ENCODE measurements at regions not wholly inside any gene's neighbourhood (a gene's known extent, or its start where the extent isn't known, plus 50 kb on each side); places are given as distances from the start of the nearest gene placed in this dataset.

- H3K27me3 ChIP-seq (ENCODE audit: insufficient read depth, low read length), result no peaks in the 10 kb centered on the region
- peaks cover 4% of the 10 kb centered on the region for H3K4me1 ChIP-seq (ENCODE audit: insufficient read depth, low read length)
- no peaks in the 10 kb centered on the region for H3K9me3 ChIP-seq (ENCODE audit: low read depth, low read length)
- H3K4me3 ChIP-seq (ENCODE audit: low read length), result no peak overlapping the region
Observed at GRCh38 chr2:147647816-147648215, 197.0 kb upstream of the ACVR2A start.

- Histone ChIP-seq H3K4me3 (ENCODE audit: low read length) (no peak overlapping the region), H3K9me3 (ENCODE audit: low read depth, low read length) (no peaks in the 10 kb centered on the region), H3K4me1 (ENCODE audit: insufficient read depth, low read length) (peaks cover 13% of the 10 kb centered on the region), H3K27me3 (ENCODE audit: insufficient read depth, low read length) (no peaks in the 10 kb centered on the region)
Observed at GRCh38 chr2:147646818-147647468, 197.9 kb upstream of the ACVR2A start.

DNA sequence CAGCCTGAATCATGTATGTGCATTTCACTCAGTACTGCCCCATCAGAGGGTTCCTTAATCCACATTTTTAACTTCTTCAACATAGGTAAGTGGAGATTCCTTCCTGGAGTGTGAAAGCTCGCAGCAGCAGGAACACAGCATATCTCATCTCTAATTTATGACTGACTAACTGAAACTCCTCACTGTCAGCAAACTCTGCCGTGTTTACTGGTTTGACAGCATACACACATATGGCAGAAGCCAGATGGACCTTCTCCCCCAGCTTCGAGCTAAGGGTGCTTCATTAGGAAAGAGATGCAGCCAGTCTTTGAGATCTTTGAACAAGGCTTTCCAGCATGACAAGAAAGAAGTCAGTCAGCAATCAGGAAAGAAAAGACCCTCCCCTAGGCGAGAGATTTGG lies 200.3 kb upstream of the ACVR2A start:
- no peaks in the 10 kb centered on the region for H3K9me3 ChIP-seq (ENCODE audit: low read depth, low read length)
- peaks cover 18% of the 10 kb centered on the region for H3K4me1 ChIP-seq (ENCODE audit: insufficient read depth, low read length)
- H3K4me3 ChIP-seq (ENCODE audit: low read length), result no peak overlapping the region
- no peaks in the 10 kb centered on the region for H3K27me3 ChIP-seq (ENCODE audit: insufficient read depth, low read length)

GRCh38 chr2:147642765-147643164 lies 202.1 kb upstream of the ACVR2A start:
- Histone ChIP-seq H3K4me1 (ENCODE audit: insufficient read depth, low read length) (peaks cover 18% of the 10 kb centered on the region), H3K4me3 (ENCODE audit: low read length) (no peak overlapping the region), H3K27me3 (ENCODE audit: insufficient read depth, low read length) (no peaks in the 10 kb centered on the region), H3K9me3 (ENCODE audit: low read depth, low read length) (no peaks in the 10 kb centered on the region)

GRCh38 chr2:147641651-147642050 lies 203.2 kb upstream of the ACVR2A start:
- Histone ChIP-seq H3K4me1 (ENCODE audit: insufficient read depth, low read length) (peaks cover 26% of the 10 kb centered on the region), H3K4me3 (ENCODE audit: low read length) (no peak overlapping the region), H3K27me3 (ENCODE audit: insufficient read depth, low read length) (no peaks in the 10 kb centered on the region), H3K9me3 (ENCODE audit: low read depth, low read length) (no peaks in the 10 kb centered on the region)

GRCh38 chr2:147639891-147640290 lies 204.9 kb upstream of the ACVR2A start:
- H3K27me3 ChIP-seq (ENCODE audit: insufficient read depth, low read length), result no peaks in the 10 kb centered on the region
- H3K4me3 ChIP-seq (ENCODE audit: low read length), result no peak overlapping the region
- H3K4me1 ChIP-seq (ENCODE audit: insufficient read depth, low read length), result peaks cover 42% of the 10 kb centered on the region
- no peaks in the 10 kb centered on the region for H3K9me3 ChIP-seq (ENCODE audit: low read depth, low read length)

DNA sequence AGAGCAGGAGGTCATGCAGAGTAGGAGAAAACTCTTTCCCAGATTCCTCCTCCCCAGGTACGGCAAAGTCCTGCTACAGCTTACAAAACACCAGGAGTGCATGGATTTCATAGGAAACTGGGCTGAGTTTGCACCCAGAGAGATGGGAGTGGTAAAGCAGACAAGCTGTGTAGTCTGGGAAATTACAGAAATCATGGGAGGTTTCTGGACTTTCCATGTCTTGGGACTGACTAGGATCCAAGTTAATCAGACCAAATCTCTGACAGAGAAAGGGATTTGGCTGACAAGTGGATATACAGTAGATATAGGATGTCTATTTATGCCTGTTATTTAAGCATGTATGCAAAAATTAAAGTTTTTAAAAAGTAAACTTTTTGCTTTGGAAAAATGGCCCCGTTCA lies 205.4 kb upstream of the ACVR2A start:
- Histone ChIP-seq H3K4me1 (ENCODE audit: insufficient read depth, low read length) (peaks cover 46% of the 10 kb centered on the region), H3K4me3 (ENCODE audit: low read length) (no peak overlapping the region), H3K27me3 (ENCODE audit: insufficient read depth, low read length) (no peaks in the 10 kb centered on the region), H3K9me3 (ENCODE audit: low read depth, low read length) (no peaks in the 10 kb centered on the region)

- H3K4me3 ChIP-seq (ENCODE audit: low read length), result no peak overlapping the region
- peaks cover 47% of the 10 kb centered on the region for H3K4me1 ChIP-seq (ENCODE audit: insufficient read depth, low read length)
- H3K9me3 ChIP-seq (ENCODE audit: low read depth, low read length), result no peaks in the 10 kb centered on the region
- no peaks in the 10 kb centered on the region for H3K27me3 ChIP-seq (ENCODE audit: insufficient read depth, low read length)
Observed at GRCh38 chr2:147636886-147637285, 207.9 kb upstream of the ACVR2A start.

DNA sequence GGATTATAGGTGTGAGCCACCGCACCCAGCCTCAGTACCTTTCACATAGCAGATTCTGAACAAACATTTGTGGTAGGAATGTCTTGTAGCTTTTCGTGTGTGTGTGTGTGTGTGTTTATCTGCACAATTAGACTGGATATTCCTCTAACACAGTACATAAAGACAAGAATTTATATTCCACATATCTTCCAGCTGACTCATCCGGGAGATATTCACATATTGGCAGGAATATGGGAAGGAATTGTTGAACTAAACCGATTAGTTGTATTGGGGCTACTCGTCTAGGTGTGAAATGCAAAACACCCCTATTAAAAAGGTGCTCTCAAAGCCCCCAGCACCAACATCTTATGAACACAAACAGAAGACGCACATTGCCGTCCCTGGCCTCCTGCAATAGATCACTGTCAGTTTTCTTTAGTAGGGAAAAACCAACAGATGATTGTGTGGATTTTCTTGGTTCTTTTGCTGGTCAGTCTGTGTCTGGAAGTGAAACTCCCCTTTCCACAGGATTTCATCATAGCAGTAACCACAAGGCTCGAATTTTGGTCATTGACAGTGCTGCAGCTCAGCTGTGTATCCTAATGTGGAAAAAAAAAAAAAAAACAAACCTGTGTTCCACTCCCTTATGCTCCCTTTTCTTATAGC lies 208.5 kb upstream of the ACVR2A start:
- H3K9me3 ChIP-seq (ENCODE audit: low read depth, low read length), result no peaks in the 10 kb centered on the region
- no peaks in the 10 kb centered on the region for H3K27me3 ChIP-seq (ENCODE audit: insufficient read depth, low read length)
- peaks cover 47% of the 10 kb centered on the region for H3K4me1 ChIP-seq (ENCODE audit: insufficient read depth, low read length)
- no peak overlapping the region for H3K4me3 ChIP-seq (ENCODE audit: low read length)

DNA sequence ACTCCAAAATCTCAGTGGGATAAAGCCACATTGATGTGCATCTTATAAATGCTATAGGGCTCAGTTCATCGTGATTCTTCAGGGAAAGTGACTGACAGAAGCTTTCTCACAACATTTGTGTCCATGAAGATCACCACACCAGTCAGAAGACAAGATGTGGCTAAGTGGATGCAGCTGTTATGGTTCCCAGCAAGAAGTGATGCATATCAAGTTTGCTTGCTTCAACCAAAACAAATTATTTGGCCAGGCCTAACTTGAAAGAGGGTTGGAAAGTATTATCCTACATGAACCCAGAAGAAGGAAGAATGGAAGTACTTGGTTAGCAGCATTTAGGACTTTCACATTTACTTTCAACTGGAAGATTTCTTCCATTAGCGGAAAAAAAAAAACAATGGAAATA lies 210.0 kb upstream of the ACVR2A start:
- H3K27me3 ChIP-seq (ENCODE audit: insufficient read depth, low read length), result no peaks in the 10 kb centered on the region
- H3K4me1 ChIP-seq (ENCODE audit: insufficient read depth, low read length), result peaks cover 62% of the 10 kb centered on the region
- no peaks in the 10 kb centered on the region for H3K9me3 ChIP-seq (ENCODE audit: low read depth, low read length)
- H3K4me3 ChIP-seq (ENCODE audit: low read length), result no peak overlapping the region

DNA sequence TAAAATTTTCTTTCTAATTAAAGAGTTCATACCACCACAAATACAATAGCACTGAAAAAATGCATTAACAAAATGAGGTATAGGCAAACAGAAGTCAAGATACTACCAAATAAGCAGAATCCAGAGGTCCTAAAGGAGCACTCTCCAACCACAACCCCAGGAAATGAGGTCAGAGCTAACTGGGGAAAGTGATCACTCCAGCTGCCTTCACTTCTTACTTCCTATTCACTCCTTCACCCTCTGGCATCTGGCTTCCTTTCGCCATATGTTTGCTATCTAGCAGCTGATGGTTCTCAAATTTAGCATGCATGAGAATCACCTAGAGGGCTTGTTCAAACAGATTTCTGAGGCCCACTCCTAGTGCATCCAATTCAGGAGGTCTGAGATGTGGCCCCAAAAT lies 212.6 kb upstream of the ACVR2A start:
- no peak overlapping the region for H3K4me3 ChIP-seq (ENCODE audit: low read length)
- peaks cover 69% of the 10 kb centered on the region for H3K4me1 ChIP-seq (ENCODE audit: insufficient read depth, low read length)
- no peaks in the 10 kb centered on the region for H3K27me3 ChIP-seq (ENCODE audit: insufficient read depth, low read length)
- H3K9me3 ChIP-seq (ENCODE audit: low read depth, low read length), result no peaks in the 10 kb centered on the region

DNA sequence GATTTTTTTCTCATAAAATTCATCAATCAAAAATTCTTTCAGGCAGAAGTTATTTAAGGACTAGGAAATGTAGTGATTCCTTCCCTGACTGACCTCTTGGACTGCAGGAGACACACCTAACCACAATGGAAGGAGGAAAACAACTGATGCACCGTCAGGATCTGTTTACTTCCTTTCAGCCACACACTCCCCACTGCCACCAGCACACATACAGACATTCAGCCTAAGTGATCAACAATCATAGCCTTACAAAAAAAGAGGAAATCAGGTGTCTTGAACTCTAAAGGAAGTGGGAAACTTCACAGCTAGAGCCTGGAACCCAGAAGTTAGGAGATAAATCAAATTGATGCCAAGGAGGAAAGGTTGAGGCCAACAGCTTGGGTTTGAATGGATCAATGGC lies 213.5 kb upstream of the ACVR2A start:
- H3K9me3 ChIP-seq (ENCODE audit: low read depth, low read length), result no peaks in the 10 kb centered on the region
- H3K4me1 ChIP-seq (ENCODE audit: insufficient read depth, low read length), result peaks cover 60% of the 10 kb centered on the region
- no peak overlapping the region for H3K4me3 ChIP-seq (ENCODE audit: low read length)

DNA sequence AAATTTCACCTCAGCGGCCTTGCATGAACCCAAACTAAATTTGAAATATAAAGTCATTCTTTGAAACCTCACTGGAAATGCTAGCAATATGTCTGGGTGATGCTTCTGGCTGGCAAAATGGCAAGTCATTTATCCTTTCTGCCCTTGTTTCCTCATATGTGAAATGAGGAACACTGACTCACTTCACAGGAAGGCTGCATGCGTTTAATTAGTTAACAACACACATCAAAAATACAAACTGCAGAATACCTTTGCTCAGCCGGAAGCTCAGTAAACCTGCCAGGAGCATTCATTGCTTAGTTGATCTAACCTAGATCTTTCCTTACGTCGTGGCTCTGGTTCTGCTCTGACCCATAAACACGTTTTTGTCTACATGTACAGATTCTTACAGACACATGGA lies 214.2 kb upstream of the ACVR2A start:
- Histone ChIP-seq H3K4me3 (ENCODE audit: low read length) (no peak overlapping the region), H3K4me1 (ENCODE audit: insufficient read depth, low read length) (peaks cover 53% of the 10 kb centered on the region)

More for the DNA sequence above, 213.5 kb upstream of the ACVR2A start:
- H3K27me3 ChIP-seq (ENCODE audit: insufficient read depth, low read length), result no peaks in the 10 kb centered on the region

DNA sequence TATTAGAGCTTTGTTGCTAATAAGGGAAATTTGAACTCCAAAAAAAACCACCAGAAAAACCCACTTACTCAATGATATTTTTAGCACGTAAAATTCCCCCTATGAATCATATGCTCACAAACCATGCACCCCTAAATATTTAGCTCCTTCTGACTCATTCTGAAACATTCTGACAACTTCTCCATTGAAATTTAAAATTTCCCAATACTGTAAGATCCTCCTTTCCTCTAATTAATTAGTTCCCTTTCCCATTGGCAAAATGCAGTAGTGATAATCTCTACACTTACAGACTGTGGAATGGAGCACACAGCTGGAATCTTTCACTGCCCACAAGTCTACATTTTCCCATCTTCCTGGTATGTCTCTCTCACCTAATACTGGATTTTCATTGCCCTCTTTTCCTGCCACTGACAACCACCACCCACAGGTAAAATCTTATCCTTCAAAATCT lies 215.8 kb upstream of the ACVR2A start:
- Histone ChIP-seq H3K4me3 (ENCODE audit: low read length) (no peak overlapping the region), H3K4me1 (ENCODE audit: insufficient read depth, low read length) (peaks cover 44% of the 10 kb centered on the region), H3K27me3 (ENCODE audit: insufficient read depth, low read length) (no peaks in the 10 kb centered on the region), H3K9me3 (ENCODE audit: low read depth, low read length) (no peaks in the 10 kb centered on the region)

More for the DNA sequence above, 214.2 kb upstream of the ACVR2A start:
- Histone ChIP-seq H3K9me3 (ENCODE audit: low read depth, low read length) (no peaks in the 10 kb centered on the region), H3K27me3 (ENCODE audit: insufficient read depth, low read length) (no peaks in the 10 kb centered on the region)

DNA sequence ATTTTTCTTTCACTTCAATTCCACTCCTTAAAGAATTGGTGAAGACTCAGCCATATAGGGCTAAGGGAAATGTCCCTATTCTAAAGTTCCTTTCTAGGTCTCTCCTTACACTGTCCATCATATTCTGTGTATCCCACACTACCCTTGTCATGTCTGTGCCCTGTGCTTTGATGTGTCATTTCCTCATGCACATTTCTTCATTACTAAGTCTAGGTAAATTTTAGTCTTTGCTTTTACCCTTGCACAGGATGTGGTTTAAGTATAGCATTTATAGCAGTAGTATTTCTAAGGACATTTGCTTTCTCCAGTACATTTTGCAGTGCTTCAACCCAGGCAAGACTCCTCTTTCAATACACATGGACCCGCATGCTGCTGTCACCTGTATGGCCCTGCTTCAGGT lies 221.5 kb upstream of the ACVR2A start:
- no peak overlapping the region for H3K4me3 ChIP-seq (ENCODE audit: low read length)
- no peaks in the 10 kb centered on the region for H3K27me3 ChIP-seq (ENCODE audit: insufficient read depth, low read length)
- H3K9me3 ChIP-seq (ENCODE audit: low read depth, low read length), result no peaks in the 10 kb centered on the region

GRCh38 chr2:147621656-147622197 lies 223.1 kb upstream of the ACVR2A start:
- Histone ChIP-seq H3K9me3 (ENCODE audit: low read depth, low read length) (no peaks in the 10 kb centered on the region), H3K27me3 (ENCODE audit: insufficient read depth, low read length) (no peaks in the 10 kb centered on the region), H3K4me1 (ENCODE audit: insufficient read depth, low read length) (peaks cover 13% of the 10 kb centered on the region), H3K4me3 (ENCODE audit: low read length) (no peak overlapping the region)

More for the DNA sequence above, 221.5 kb upstream of the ACVR2A start:
- peaks cover 13% of the 10 kb centered on the region for H3K4me1 ChIP-seq (ENCODE audit: insufficient read depth, low read length)

Measured in mononuclear cell (primary cell).